RWPE1 (cell line): ENCODE measurements at regions not wholly inside any gene's neighbourhood (a gene's known extent, or its start where the extent isn't known, plus 50 kb on each side); places are given as distances from the start of the nearest gene placed in this dataset.
"Not testable (repeated sequence)": the region's sequence is repeated elsewhere in the genome, so short reads cannot be mapped to it uniquely, and the experiment has no call there.

Experiments
- CTCF ChIA-PET: fragments of 350-600 bp; sonication (Branson Sonifier 250); formaldehyde crosslinking; extraction: SDS; loops from one replicate; lab custom pipeline; 2021; lab: Yijun Ruan, JAX
- POLR2A ChIA-PET: fragments of 400-600 bp; formaldehyde crosslinking; extraction: SDS; loops from one replicate; lab custom pipeline; 2020; ENCODE audit warnings: antibody characterized with exemption; ENCODE audit not compliant: low non-redundant PET; lab: Yijun Ruan, JAX
- DNase-seq: peaks from one replicate; pipeline ENCODE4 v3.0.0; 2012; ENCODE audit warnings: low spot score
- H3K27ac ChIP-seq: fragments of 450-650 bp; 2 replicates; pipeline ENCODE4 v1.5.1; 2017

DNA sequence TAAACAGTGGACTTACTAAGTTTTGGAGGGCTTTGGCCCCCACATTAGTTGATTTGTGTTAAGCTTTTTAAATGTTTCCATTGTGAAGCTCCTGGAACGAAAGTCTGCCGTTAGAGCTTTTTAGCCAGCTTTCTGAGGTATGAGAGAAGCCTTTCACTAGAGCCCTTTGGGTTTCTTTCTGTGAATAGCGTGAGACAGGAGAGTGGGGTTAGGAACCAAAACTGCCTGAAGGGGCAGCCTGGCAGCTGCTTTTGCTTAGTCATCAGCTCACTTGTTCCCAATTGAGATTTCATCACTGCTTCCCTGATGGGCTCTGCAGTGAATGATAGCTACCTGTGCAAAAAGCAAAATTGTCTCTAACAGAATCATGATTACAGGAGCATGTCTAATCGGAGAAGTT is 913.6 kb downstream of the PCDH11X start:
- POLR2A ChIA-PET, CTCF ChIA-PET, H3K27ac ChIP-seq, DNase-seq: not testable (repeated sequence)

DNA sequence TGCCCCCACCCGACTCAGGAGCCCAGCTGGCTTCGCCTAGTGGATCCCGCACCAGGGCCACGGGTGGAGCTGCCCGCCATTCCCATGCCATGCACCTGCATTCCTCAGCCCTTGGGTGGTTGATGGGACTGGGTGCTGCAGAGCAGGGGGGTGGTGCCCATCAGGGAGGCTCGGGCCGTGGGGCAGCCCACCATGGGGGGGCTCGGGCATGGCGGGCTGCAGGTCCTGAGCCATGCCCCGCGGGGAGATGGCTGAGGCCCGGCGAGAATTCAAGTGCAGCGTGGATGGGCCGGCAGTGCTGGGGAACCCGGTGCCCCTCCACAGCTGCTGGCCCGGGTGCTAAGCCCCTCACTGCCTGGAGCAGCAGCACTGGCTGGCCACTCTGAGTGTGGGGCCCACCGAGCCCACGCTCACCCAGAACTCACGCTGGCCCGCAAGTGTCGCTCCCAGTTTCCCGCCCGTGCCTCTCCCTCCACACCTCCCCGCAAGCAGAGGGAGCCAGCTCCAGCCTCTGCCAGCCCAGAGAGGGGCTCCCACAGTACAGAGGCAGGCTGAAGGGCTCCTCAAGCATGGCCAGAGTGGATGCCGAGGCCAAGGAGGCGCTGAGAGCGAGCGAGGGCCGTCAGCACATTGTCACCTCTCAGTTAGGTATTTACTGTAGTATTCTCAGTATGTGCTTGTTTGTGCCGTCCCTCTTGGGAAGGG is 920.4 kb downstream of the PCDH11X start:
- CTCF ChIA-PET, H3K27ac ChIP-seq: not testable (repeated sequence)

DNA sequence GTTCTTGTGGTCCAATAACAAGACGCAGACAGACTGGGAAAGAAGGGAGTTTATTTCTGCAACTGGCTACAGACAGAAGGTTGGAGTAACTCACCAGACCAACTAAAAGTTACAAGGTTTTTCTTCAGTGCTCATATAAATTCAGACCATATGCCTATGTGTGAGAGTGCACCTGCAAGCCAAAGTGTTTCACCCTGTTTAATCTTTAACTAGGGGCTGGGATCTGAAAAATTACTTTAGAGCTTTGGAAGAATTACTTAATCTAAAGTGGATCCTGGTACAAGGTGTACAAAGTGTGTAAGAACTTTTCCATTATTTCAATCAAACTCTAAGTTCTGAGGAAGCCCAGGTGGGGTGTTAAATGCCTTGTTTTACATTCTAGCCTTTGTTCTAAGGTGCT is 930.6 kb downstream of the PCDH11X start:
- DNase-seq, CTCF ChIA-PET, POLR2A ChIA-PET, H3K27ac ChIP-seq: not testable (repeated sequence)

More for the DNA sequence above, 920.4 kb downstream of the PCDH11X start:
- DNase-seq, POLR2A ChIA-PET: not testable (repeated sequence)
